LNCAP (cell line): ENCODE measurements at regions not wholly inside any gene's neighbourhood (a gene's known extent, or its start where the extent isn't known, plus 50 kb on each side); places are given as distances from the start of the nearest gene placed in this dataset.

Experiments
- TF ChIP-seq, protein P1 (sequence below): fragments of 450-650 bp; IDR thresholded peaks from 2 replicates; pipeline ENCODE4 v1.5.1; 2017; ENCODE audit warnings: mild to moderate bottlenecking

DNA sequence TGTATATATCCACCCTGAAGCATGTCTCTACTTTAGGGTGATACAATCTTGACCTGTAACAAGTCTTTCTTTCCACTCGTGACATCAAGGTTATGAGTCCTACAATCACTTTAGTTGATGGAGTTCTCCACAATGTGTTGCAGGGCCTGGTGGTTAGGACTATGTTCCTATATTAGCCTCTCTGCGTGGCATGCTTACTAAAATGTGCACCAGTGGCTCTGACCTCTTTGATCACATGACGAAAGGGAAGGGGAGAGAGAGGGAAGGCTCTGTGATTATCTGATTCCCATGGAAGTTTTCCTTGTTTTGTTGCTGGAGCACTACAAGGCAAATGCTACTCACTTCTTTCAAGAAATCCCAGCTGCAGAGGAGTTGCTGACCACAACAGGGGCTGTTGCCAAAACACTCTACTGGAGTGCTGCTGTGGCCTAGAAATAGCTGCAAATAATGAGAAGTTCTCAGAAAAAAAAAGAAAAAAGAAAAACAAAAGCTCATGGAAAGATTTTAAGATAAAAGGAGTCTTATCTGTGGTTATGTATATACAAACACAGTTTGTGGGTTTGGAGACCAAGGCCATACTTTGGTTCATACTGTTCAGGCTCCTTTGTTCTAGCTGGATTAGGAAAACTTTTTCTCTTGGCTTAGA is 272.8 kb upstream of the MMADHC start:
- TF ChIP-seq, protein P1, sequence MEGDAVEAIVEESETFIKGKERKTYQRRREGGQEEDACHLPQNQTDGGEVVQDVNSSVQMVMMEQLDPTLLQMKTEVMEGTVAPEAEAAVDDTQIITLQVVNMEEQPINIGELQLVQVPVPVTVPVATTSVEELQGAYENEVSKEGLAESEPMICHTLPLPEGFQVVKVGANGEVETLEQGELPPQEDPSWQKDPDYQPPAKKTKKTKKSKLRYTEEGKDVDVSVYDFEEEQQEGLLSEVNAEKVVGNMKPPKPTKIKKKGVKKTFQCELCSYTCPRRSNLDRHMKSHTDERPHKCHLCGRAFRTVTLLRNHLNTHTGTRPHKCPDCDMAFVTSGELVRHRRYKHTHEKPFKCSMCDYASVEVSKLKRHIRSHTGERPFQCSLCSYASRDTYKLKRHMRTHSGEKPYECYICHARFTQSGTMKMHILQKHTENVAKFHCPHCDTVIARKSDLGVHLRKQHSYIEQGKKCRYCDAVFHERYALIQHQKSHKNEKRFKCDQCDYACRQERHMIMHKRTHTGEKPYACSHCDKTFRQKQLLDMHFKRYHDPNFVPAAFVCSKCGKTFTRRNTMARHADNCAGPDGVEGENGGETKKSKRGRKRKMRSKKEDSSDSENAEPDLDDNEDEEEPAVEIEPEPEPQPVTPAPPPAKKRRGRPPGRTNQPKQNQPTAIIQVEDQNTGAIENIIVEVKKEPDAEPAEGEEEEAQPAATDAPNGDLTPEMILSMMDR, result no peak

DNA sequence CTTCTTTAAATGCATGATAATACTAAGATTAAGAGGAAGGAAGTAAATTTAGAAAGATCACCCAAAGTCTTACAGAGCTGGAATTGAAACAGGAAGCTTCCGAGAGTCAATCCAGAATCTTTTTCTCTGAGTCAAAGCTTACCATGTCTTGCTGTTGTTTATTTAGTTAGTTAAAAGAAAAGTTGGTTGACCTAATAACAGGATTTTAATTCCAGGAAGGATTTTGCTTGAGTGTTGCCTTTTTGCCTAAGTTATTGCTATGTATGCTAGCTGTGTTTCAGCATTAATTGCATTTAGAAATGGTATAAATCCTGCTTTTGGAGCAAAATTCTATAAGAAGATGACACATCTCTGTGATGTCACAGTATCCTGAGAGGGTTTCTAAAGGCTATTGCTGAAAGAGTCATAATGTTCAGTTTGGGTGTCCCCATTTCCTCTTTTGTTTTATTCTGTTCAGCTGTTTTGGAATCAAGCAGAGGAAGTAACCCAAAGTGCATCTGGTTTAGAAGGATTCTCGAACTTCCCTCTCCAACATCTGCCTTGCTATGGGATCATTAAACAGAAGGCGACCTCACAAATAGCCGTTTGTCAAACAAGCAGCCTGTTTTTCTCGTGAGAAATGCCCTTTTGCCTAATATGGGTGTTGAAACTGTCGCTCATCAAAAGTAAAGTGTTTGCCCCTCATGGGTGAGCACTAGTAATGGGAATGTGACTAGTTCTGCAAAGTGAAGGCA is 271.5 kb upstream of the MMADHC start:
- TF ChIP-seq, protein P1, result no peak

DNA sequence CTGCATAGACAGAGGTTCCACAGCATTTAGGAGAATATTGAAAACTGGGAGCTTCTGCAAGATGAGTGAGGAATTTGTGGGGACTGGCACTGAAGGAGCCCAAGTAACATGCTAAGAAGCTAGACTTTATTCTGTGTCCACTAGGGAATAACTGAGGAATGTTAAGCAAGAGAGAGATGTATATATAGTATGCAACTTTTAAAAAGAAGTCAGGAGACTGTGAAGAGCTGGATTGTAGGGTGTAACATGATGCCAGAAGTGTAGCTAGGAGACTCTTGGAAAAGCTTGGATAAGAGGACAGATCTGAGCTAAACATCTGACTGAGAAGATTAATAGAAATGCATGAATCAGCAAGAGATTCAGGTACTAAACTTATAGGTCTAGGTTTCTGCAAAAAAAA is 270.6 kb upstream of the MMADHC start:
- TF ChIP-seq, protein P1, result no peak

DNA sequence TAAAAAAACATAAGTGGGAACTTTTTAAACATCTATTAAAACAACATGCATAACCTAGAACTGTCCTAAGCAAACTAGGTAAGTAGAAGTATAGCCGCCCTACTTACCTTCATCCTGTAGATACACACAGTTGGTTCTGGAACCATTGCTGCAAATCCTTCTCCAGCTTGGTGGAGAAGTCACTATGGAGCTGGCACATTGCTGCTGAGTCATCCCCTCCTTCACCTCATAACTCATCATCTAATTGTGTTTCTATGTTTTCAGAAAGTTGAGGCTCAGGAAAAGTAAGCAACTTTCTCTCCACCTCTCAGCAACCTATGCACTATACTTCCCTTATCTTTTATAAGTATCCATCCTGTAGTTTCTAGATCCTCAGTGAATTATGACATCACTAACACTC is 269.8 kb upstream of the MMADHC start:
- TF ChIP-seq, protein P1, result no peak

DNA sequence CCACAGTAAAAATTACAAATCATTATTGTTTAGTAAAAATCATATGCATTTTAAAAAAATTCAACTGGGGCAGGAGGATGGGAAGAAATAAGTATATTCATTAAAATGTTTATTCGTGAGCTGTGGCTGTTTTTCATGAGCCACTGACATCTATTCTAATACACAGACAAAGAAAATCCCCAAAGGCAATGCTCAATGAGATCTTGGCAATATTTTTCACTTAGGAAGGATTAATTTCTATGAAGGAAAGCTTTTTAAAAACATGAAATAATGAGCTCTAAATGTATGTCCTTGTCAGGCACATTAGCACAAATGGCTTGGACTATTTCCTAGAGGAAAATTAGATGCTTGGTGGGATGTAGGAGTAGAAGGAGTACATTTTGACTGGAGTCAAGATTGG is 262.0 kb upstream of the MMADHC start:
- TF ChIP-seq, protein P1, result no peak

DNA sequence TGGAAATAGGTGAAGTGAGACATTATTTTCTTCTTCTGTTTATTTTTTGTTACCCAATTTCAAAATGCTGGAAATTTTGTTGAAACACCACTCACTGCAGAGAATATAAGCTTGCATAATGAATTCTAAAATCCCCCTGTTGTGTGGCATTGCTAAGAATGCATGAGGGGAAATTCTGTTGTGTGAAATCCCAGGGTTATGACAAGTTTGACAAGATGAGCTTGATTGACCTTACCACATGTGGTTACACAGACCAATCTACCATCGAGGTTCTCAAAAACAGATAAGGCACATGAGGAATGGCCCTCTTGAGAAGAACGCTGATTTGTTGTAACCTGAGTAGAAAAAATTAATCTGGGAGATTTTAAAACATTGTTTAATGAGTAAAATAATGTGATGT is 261.6 kb upstream of the MMADHC start:
- TF ChIP-seq, protein P1, result no peak

DNA sequence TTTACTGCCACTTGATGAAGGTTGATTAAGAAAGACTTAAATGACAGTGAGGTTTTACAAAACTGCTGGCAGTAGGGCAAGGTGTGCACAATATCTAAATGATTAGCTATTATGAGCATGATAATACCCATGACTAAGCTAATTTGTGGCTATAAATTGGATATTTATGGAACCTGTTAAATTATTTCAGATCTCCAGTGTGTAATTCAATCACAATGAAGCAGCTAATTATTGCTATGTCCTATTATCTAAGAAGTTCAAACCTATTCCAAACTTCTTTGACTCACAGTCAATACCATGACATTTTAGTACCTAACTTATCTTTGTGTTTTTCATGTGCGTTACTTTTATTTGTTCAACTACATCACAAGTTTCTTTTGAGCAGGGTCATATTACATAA is 253.8 kb upstream of the MMADHC start:
- TF ChIP-seq, protein P1, result no peak
